Neural progenitor cell (in vitro differentiated cells): ENCODE measurements at regions not wholly inside any gene's neighbourhood (a gene's known extent, or its start where the extent isn't known, plus 50 kb on each side); places are given as distances from the start of the nearest gene placed in this dataset.

Source experiments
- EZH2 ChIP-seq: fragments of 200-600 bp; sonication (generic); IDR thresholded peaks from 2 replicates; pipeline ENCODE4 v1.6.1; 2017; ENCODE audit warnings: antibody characterized with exemption, mild to moderate bottlenecking, moderate library complexity
- EZH2phosphoT487 ChIP-seq: fragments of 200-600 bp; sonication (generic); IDR thresholded peaks from 2 replicates; pipeline ENCODE4 v1.6.1; 2017; ENCODE audit warnings: antibody characterized with exemption
- TF ChIP-seq, protein P1 (sequence below): fragments of 200-600 bp; sonication (generic); IDR thresholded peaks from 2 replicates; pipeline ENCODE4 v1.5.1; 2017; ENCODE audit warnings: antibody characterized with exemption, mild to moderate bottlenecking

DNA sequence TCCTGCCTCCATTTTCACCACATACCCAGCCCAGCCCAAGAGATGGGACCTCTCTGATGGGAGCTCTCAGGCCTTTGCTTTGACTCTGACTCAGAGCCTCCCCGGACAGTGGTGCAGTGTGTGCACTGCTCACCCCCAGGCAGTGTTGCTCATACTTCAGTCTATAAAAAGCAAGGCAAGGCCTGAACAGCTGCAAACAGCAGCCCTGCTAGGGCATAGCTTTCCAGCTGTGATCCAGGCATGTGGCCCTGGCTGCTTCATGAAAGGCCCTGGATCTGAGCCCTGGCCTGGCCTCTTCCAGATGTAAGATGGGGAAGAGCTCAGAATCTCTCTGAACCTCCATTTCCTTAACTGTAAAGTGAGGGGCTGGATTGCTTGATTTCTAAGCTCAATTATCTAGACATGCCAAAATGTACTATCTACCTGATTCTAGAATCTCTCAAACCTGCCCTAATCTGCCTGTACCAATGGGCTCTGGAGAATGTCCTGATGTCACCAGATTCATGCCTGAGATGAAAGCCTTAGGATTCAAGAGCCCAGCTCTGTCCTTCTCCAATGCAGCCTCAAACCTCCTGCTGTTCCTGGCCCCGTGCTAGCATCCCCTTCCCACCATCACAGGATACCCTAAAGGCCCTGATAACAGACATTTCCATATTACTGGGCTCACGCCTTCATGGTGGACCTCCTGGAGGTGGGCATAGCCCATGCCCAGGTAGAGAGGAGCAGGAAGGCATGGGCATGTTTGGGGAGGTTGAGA is 206.9 kb downstream of the ARL4C start:
- TF ChIP-seq, protein P1, sequence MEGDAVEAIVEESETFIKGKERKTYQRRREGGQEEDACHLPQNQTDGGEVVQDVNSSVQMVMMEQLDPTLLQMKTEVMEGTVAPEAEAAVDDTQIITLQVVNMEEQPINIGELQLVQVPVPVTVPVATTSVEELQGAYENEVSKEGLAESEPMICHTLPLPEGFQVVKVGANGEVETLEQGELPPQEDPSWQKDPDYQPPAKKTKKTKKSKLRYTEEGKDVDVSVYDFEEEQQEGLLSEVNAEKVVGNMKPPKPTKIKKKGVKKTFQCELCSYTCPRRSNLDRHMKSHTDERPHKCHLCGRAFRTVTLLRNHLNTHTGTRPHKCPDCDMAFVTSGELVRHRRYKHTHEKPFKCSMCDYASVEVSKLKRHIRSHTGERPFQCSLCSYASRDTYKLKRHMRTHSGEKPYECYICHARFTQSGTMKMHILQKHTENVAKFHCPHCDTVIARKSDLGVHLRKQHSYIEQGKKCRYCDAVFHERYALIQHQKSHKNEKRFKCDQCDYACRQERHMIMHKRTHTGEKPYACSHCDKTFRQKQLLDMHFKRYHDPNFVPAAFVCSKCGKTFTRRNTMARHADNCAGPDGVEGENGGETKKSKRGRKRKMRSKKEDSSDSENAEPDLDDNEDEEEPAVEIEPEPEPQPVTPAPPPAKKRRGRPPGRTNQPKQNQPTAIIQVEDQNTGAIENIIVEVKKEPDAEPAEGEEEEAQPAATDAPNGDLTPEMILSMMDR, result no peak
- no peak for TF ChIP-seq EZH2
- TF ChIP-seq EZH2phosphoT487, result no peak
